ENCODE measurements at regions not wholly inside any gene's neighbourhood (a gene's known extent, or its start where the extent isn't known, plus 50 kb on each side); places are given as distances from the start of the nearest gene placed in this dataset.

- H3K4me1 Mint-ChIP-seq, result no peaks in the 10 kb centered on the region
These were observed 284.4 kb downstream of the C6orf118 start for GRCh38 chr6:165025040-165025439.

GRCh38 chr6:165019681-165020080, 289.7 kb downstream of the C6orf118 start:
- ATAC-seq, result no peak

More at GRCh38 chr6:165025040-165025439, 284.4 kb downstream of the C6orf118 start:
- DNase-seq, result no peak
- Mint-ChIP-seq H3K9me3 (ENCODE audit: low read depth) (peaks cover 7% of the 10 kb centered on the region), H3K4me3 (no peak overlapping the region), H3K36me3 (ENCODE audit: low read depth) (no peaks in the 10 kb centered on the region), H3K27me3 (no peaks in the 10 kb centered on the region), H3K27ac (no peak overlapping the region)
- ChIA-PET CTCF (no interaction called here), POLR2A (no interaction called here)
- ATAC-seq, result no peak
- intact Hi-C loops (cut with DNase I, micrococcal nuclease), result no loop called here

GRCh38 chr6:165015676-165016075, 293.7 kb downstream of the C6orf118 start:
- no peak overlapping the region for H3K4me3 Mint-ChIP-seq
- no peaks in the 10 kb centered on the region for H3K27me3 Mint-ChIP-seq
- H3K4me1 Mint-ChIP-seq, result no peaks in the 10 kb centered on the region
- no peak for DNase-seq
- intact Hi-C loops (cut with DNase I, micrococcal nuclease), result no loop called here
- ChIA-PET POLR2A (no interaction called here), CTCF (no interaction called here)
- H3K9me3 Mint-ChIP-seq (ENCODE audit: low read depth), result peaks cover 7% of the 10 kb centered on the region
- no peak for ATAC-seq
- no peak overlapping the region for H3K27ac Mint-ChIP-seq
- no peaks in the 10 kb centered on the region for H3K36me3 Mint-ChIP-seq (ENCODE audit: low read depth)

More at GRCh38 chr6:165019681-165020080, 289.7 kb downstream of the C6orf118 start:
- peaks cover 10% of the 10 kb centered on the region for H3K9me3 Mint-ChIP-seq (ENCODE audit: low read depth)
- no peaks in the 10 kb centered on the region for H3K27me3 Mint-ChIP-seq
- ChIA-PET POLR2A (no interaction called here), CTCF (no interaction called here)
- H3K36me3 Mint-ChIP-seq (ENCODE audit: low read depth), result no peaks in the 10 kb centered on the region
- H3K4me3 Mint-ChIP-seq, result no peak overlapping the region
- DNase-seq, result no peak
- no peaks in the 10 kb centered on the region for H3K4me1 Mint-ChIP-seq
- intact Hi-C loops (cut with DNase I, micrococcal nuclease), result no loop called here
- no peak overlapping the region for H3K27ac Mint-ChIP-seq

- Mint-ChIP-seq H3K9me3 (ENCODE audit: low read depth) (peaks cover 10% of the 10 kb centered on the region), H3K36me3 (ENCODE audit: low read depth) (no peaks in the 10 kb centered on the region), H3K27me3 (no peaks in the 10 kb centered on the region), H3K4me1 (no peaks in the 10 kb centered on the region), H3K27ac (no peak overlapping the region), H3K4me3 (no peak overlapping the region)
- ChIA-PET CTCF (no interaction called here), POLR2A (no interaction called here)
- intact Hi-C loops (cut with DNase I, micrococcal nuclease), result no loop called here
- ATAC-seq, result no peak
- no peak for DNase-seq
These were observed 295.7 kb downstream of the C6orf118 start for GRCh38 chr6:165013701-165014100.

GRCh38 chr6:165012183-165012582, 297.2 kb downstream of the C6orf118 start:
- no peak for ATAC-seq
- Mint-ChIP-seq H3K9me3 (ENCODE audit: low read depth) (peaks cover 8% of the 10 kb centered on the region), H3K27ac (no peak overlapping the region), H3K27me3 (no peaks in the 10 kb centered on the region), H3K36me3 (ENCODE audit: low read depth) (no peaks in the 10 kb centered on the region), H3K4me3 (no peak overlapping the region), H3K4me1 (no peaks in the 10 kb centered on the region)
- ChIA-PET CTCF (no interaction called here), POLR2A (no interaction called here)
- intact Hi-C loops (cut with DNase I, micrococcal nuclease), result no loop called here
- no peak for DNase-seq

- no peaks in the 10 kb centered on the region for H3K36me3 Mint-ChIP-seq (ENCODE audit: low read depth)
- H3K27ac Mint-ChIP-seq, result no peak overlapping the region
- no peaks in the 10 kb centered on the region for H3K27me3 Mint-ChIP-seq
- intact Hi-C loops (cut with DNase I, micrococcal nuclease), result no loop called here
- POLR2A ChIA-PET, result no interaction called here
- CTCF ChIA-PET, result no interaction called here
- H3K9me3 Mint-ChIP-seq (ENCODE audit: low read depth), result peaks cover 6% of the 10 kb centered on the region
- no peak for DNase-seq
- no peak overlapping the region for H3K4me3 Mint-ChIP-seq
- no peak for ATAC-seq
- H3K4me1 Mint-ChIP-seq, result no peaks in the 10 kb centered on the region
These were observed 298.6 kb downstream of the C6orf118 start for GRCh38 chr6:165010556-165011535.

- no peak for ATAC-seq
- DNase-seq, result no peak
- ChIA-PET POLR2A (no interaction called here), CTCF (no interaction called here)
- peaks cover 8% of the 10 kb centered on the region for H3K9me3 Mint-ChIP-seq (ENCODE audit: low read depth)
- H3K4me3 Mint-ChIP-seq, result no peak overlapping the region
- intact Hi-C loops (cut with DNase I, micrococcal nuclease), result no loop called here
- no peak overlapping the region for H3K27ac Mint-ChIP-seq
- no peaks in the 10 kb centered on the region for H3K36me3 Mint-ChIP-seq (ENCODE audit: low read depth)
- H3K27me3 Mint-ChIP-seq, result no peaks in the 10 kb centered on the region
- H3K4me1 Mint-ChIP-seq, result no peaks in the 10 kb centered on the region
These were observed 300.4 kb downstream of the C6orf118 start for GRCh38 chr6:165008971-165009370.

GRCh38 chr6:165002866-165003265, 306.5 kb downstream of the C6orf118 start:
- ChIA-PET POLR2A (no interaction called here), CTCF (no interaction called here)
- H3K27me3 Mint-ChIP-seq, result no peaks in the 10 kb centered on the region
- H3K4me1 Mint-ChIP-seq, result no peaks in the 10 kb centered on the region
- no peak for DNase-seq
- intact Hi-C loops (cut with DNase I, micrococcal nuclease), result no loop called here
- H3K4me3 Mint-ChIP-seq, result no peak overlapping the region
- no peaks in the 10 kb centered on the region for H3K36me3 Mint-ChIP-seq (ENCODE audit: low read depth)
- no peak for ATAC-seq
- no peak overlapping the region for H3K27ac Mint-ChIP-seq
- H3K9me3 Mint-ChIP-seq (ENCODE audit: low read depth), result peaks cover 8% of the 10 kb centered on the region

- ATAC-seq, result no peak
- H3K4me3 Mint-ChIP-seq, result no peak overlapping the region
- ChIA-PET POLR2A (no interaction called here), CTCF (no interaction called here)
- H3K9me3 Mint-ChIP-seq (ENCODE audit: low read depth), result peaks cover 8% of the 10 kb centered on the region
- intact Hi-C loops (cut with DNase I, micrococcal nuclease), result no loop called here
- H3K4me1 Mint-ChIP-seq, result no peaks in the 10 kb centered on the region
- DNase-seq, result no peak
- H3K27ac Mint-ChIP-seq, result no peak overlapping the region
- no peaks in the 10 kb centered on the region for H3K36me3 Mint-ChIP-seq (ENCODE audit: low read depth)
- no peaks in the 10 kb centered on the region for H3K27me3 Mint-ChIP-seq
These were observed 307.0 kb downstream of the C6orf118 start for GRCh38 chr6:165002358-165002757.

GRCh38 chr6:165001502-165002157, 307.8 kb downstream of the C6orf118 start:
- intact Hi-C loops (cut with DNase I, micrococcal nuclease), result no loop called here
- no peaks in the 10 kb centered on the region for H3K4me1 Mint-ChIP-seq
- DNase-seq (no peak), ATAC-seq (no peak)
- no peak overlapping the region for H3K4me3 Mint-ChIP-seq
- H3K36me3 Mint-ChIP-seq (ENCODE audit: low read depth), result no peaks in the 10 kb centered on the region
- POLR2A ChIA-PET, result no interaction called here
- no peaks in the 10 kb centered on the region for H3K27me3 Mint-ChIP-seq
- CTCF ChIA-PET, result no interaction called here
- no peak overlapping the region for H3K27ac Mint-ChIP-seq
- H3K9me3 Mint-ChIP-seq (ENCODE audit: low read depth), result peaks cover 8% of the 10 kb centered on the region

GRCh38 chr6:164998297-164998696, 311.1 kb downstream of the C6orf118 start:
- ChIA-PET POLR2A (no interaction called here), CTCF (no interaction called here)
- ATAC-seq (no peak), DNase-seq (no peak)
- Mint-ChIP-seq H3K4me3 (no peak overlapping the region), H3K27me3 (no peaks in the 10 kb centered on the region), H3K27ac (no peak overlapping the region), H3K9me3 (ENCODE audit: low read depth) (peaks cover 7% of the 10 kb centered on the region), H3K36me3 (ENCODE audit: low read depth) (no peaks in the 10 kb centered on the region), H3K4me1 (no peaks in the 10 kb centered on the region)
- intact Hi-C loops (cut with DNase I, micrococcal nuclease), result no loop called here

- ATAC-seq, result no peak
These were observed 312.6 kb downstream of the C6orf118 start for GRCh38 chr6:164996838-164997237.

More at GRCh38 chr6:164996838-164997237, 312.6 kb downstream of the C6orf118 start:
- no peaks in the 10 kb centered on the region for H3K36me3 Mint-ChIP-seq (ENCODE audit: low read depth)
- H3K4me1 Mint-ChIP-seq, result no peaks in the 10 kb centered on the region
- ChIA-PET POLR2A (no interaction called here), CTCF (no interaction called here)
- H3K4me3 Mint-ChIP-seq, result no peak overlapping the region
- H3K27me3 Mint-ChIP-seq, result no peaks in the 10 kb centered on the region
- no peak overlapping the region for H3K27ac Mint-ChIP-seq
- no peak for DNase-seq
- H3K9me3 Mint-ChIP-seq (ENCODE audit: low read depth), result peaks cover 4% of the 10 kb centered on the region
- intact Hi-C loops (cut with DNase I, micrococcal nuclease), result no loop called here

All from activated CD4-positive, alpha-beta T cell treated with anti-CD3 and anti-CD28 coated beads for 36 hours (primary cell).